GM18870 (cell line): ENCODE measurements at regions not wholly inside any gene's neighbourhood (a gene's known extent, or its start where the extent isn't known, plus 50 kb on each side); places are given as distances from the start of the nearest gene placed in this dataset.

Experiments used
- ATAC-seq: cut with Tn5 transposase; IDR thresholded peaks from one replicate; pipeline ENCODE4 v1.9.1; 2021; ENCODE audit warnings: moderate library complexity; ENCODE audit not compliant: unreplicated experiment

DNA sequence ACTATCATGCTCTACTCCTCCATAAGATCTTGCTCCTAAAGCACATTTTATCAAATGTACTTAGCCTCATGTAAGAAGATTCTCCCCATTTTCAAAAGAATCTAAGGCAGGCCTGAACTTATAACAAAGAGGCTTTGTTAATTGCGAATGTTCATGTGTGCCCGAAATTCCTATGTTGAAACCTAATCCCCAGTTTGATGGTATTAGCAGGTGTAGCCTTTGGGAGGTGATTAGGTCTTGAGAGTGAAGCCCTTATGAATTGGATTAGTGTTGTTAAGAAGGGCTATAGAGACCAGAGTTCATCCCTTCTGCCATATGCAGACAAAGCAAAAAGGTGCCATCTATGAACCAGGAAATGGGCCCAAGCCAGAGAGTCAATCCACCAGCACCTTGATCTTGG, 234.5 kb downstream of the PAX3 start:
- no peak for ATAC-seq

GRCh38 chr2:222058819-222059445, 239.9 kb downstream of the PAX3 start:
- ATAC-seq: no peak

DNA sequence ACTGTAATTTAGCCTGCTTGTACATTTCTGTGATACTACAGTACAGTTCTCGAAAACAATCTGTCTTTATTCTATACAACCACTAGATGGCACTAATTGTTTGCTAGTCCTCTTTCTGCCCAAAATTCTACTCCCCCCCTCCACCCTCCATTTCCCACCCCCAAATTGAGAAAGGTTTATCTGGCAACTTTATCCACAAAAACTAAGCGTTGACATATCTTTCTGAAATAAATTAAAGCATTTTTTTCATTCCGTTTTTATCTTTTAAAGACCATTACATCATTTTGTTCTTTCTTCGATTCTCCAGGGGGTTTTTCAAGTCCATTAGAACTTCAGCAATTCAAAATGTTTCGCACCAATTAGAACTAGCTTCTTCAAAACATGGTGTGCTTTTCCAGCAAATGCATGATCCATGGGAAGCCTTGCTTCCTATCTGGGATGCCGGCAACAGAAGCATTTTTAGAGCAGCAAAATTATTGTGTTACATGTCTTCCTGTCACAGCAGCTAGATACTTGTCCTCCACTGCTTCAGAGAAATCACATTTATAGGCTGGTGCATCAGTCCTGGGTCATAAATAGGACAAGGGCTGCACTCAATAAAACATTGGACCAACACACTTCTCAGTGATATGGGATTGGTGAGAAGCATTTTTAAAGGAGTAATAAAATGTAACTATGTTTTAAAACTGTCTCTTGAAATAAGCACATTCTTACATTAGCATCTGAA, 241.3 kb downstream of the PAX3 start:
- no peak for ATAC-seq

GRCh38 chr2:222055328-222055727, 243.5 kb downstream of the PAX3 start:
- ATAC-seq: no peak

DNA sequence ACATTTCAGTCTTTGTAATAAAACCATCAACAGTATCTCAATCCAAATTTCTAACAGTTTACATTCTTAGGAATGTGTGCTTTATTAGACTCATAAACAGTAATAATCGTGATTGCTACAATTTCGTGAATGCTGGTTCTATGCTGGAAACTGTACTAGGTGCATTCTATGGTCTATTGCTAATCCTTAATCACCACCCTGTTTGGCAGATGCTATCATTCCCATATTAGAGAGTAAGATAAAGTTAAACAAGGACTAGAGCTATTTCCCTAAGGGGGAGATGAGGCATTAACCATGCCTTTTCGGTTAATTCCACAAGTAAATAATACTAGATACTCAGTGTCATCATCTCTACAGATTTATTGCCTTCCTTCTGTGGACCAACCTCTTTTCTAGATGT, 244.0 kb downstream of the PAX3 start:
- ATAC-seq: no peak

GRCh38 chr2:222052934-222053367, 245.8 kb downstream of the PAX3 start:
- ATAC-seq: no peak

GRCh38 chr2:222050981-222051380, 247.8 kb downstream of the PAX3 start:
- ATAC-seq: no peak

DNA sequence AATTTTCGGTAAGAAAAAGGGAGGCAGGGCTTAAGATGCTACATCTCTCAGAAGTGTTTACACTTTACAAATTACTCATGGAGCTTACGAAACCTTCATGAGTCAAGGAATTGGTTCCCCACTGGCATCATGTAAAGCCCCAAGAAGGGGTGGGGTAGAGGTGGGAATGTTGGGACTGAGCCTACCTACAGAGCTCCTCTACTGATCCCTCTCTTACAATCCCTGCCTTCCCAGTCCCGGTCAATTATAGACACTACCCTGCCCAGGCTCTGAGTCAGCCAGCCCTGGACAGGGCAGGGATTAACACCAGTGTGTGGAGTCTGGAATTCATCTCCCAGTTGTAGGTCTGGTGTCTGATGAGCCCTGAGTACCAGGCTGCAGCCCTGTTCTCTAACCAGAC, 248.9 kb downstream of the PAX3 start:
- ATAC-seq: no peak

- no peak for ATAC-seq
Measured at GRCh38 chr2:222043897-222044296, 254.9 kb downstream of the PAX3 start.

DNA sequence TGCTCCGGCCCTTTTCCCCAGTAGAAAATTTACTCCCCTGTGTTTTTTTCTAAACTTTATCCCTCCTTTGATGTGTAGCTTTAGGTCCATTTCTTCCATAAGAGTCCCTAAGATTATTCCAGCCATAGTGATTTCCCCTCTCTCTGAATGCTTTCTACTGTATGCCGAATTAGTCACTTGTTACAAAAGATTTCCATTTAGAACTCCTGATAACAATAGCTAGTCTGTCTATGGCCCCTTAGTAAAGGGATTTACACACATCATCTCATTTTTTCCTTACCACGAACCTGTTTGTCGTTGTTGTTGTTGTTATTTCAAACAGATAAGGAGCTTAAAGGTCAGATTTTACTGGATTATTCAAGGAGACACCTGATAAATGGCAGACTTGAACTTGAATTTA, 256.1 kb downstream of the PAX3 start:
- no peak for ATAC-seq

DNA sequence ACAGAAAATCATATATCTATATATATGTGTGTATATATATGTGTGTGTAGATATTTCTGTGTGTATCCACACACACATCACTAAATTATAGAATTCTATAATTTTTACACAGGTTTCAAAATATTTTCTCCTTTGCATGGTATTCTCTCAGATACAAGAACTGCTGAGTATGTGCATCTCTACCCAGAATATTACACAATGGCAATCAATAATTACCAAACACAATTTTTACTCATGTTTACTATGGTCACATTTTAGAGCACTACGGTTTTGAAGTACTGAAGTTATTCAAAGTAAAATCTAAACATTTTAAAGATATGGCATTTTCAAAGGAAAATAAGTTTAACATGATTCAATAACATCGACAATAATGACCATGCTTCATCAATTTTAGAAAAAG, 258.5 kb downstream of the PAX3 start:
- no peak for ATAC-seq

DNA sequence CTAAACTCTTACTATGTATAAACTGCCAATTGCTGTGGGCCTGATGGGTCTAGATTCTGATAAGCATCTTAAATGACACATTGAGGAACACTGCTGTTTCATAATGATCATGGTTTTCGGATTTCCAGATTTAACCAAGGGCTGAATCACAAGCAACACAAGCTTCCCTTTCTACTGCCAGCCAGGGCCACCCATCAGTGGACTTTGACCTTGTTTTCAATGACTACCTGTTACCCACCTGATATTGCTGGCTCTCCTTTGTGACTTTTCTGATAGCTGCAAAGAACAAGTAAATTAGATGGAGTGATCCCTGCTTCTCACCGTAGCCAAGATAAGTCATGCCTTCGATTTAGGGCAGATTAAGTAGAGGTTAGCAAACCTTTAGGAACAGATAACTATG, 259.0 kb downstream of the PAX3 start:
- ATAC-seq: no peak

GRCh38 chr2:222038067-222038802, 260.6 kb downstream of the PAX3 start:
- no peak for ATAC-seq

GRCh38 chr2:222037211-222037610, 261.6 kb downstream of the PAX3 start:
- no peak for ATAC-seq

- no peak for ATAC-seq
Measured at GRCh38 chr2:222034058-222034457, 264.7 kb downstream of the PAX3 start.

GRCh38 chr2:222033541-222033940, 265.3 kb downstream of the PAX3 start:
- no peak for ATAC-seq

DNA sequence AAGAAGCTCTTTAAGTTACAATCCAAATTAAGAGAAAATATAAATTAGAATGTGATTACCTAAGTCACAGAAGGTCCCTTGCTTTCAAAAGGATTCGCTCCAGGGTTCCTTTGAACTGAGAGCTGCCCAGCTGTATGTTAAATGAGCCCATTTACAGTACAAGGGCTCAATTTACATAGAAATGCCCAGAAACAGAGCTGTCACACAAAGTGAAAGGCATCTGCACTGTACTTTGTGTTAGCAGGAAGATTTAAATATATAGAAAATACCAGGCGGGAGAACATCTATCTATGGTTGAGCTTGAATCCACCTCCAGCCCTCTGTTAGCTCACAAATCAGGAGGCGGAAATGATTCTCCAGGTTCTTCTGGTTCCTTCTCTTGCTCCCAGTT, 272.9 kb downstream of the PAX3 start:
- no peak for ATAC-seq

- no peak for ATAC-seq
Measured at GRCh38 chr2:222024932-222025880, 273.6 kb downstream of the PAX3 start.

GRCh38 chr2:222017252-222017850, 281.4 kb downstream of the PAX3 start:
- no peak for ATAC-seq

- ATAC-seq: no peak
Measured at GRCh38 chr2:222013889-222014288, 284.9 kb downstream of the PAX3 start.

- ATAC-seq: no peak
Measured at GRCh38 chr2:222000326-222000725, 298.5 kb downstream of the PAX3 start.
